ENCODE measurements at regions not wholly inside any gene's neighbourhood (a gene's known extent, or its start where the extent isn't known, plus 50 kb on each side); places are given as distances from the start of the nearest gene placed in this dataset.

DNA sequence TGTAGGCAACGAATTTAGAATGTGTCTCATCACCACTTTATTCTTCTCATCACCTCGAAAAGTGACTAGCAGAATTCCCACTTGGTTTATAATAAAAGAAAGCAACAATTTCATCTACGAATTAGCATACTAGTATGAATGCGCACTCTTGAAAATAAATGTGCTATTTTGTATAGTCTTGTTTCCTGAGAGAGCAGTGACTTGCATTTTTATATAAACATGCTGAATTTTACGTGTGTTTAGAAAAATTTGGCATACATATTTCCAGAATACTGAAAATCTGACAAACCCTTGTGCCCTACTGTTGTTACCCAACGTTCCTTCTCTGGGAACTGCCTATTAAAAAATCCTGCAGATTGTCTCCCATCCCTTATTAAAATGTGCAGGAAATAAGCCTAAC is 786.8 kb downstream of the TSN start:
- Histone ChIP-seq H3K4me2 (ENCODE audit: low read length) (no peak overlapping the region), H3K9ac (ENCODE audit: low read length) (no peak overlapping the region), H3K9me3 (ENCODE audit: insufficient read depth, low read depth, low read length) (no peaks in the 10 kb centered on the region), H3K27me3 (ENCODE audit: insufficient read depth, low read length) (no peaks in the 10 kb centered on the region), H3K4me3 (ENCODE audit: insufficient read depth, low read depth, low read length) (no peak overlapping the region), H3K79me2 (ENCODE audit: insufficient read depth, low read length) (no peaks in the 10 kb centered on the region), H3K36me3 (ENCODE audit: insufficient read depth, low read length) (no peaks in the 10 kb centered on the region), H3K4me1 (ENCODE audit: insufficient read depth, low read length) (no peaks in the 10 kb centered on the region), H2AFZ (ENCODE audit: low read depth, low read length) (no peak overlapping the region), H3K27ac (ENCODE audit: low read depth, low read length) (no peak overlapping the region), H4K20me1 (ENCODE audit: insufficient read depth, low read length) (no peaks in the 10 kb centered on the region)
- Mint-ChIP-seq H3K9me3 (ENCODE audit: unreplicated experiment) (no peaks in the 10 kb centered on the region), H3K27me3 (ENCODE audit: low read depth, unreplicated experiment) (no peaks in the 10 kb centered on the region), H3K27ac (ENCODE audit: unreplicated experiment) (no peak overlapping the region), H3K36me3 (ENCODE audit: low read depth, unreplicated experiment) (no peaks in the 10 kb centered on the region), H3K4me1 (ENCODE audit: low read depth, unreplicated experiment) (no peaks in the 10 kb centered on the region), H3K4me3 (ENCODE audit: unreplicated experiment) (no peak overlapping the region)
- TF ChIP-seq, protein P1, sequence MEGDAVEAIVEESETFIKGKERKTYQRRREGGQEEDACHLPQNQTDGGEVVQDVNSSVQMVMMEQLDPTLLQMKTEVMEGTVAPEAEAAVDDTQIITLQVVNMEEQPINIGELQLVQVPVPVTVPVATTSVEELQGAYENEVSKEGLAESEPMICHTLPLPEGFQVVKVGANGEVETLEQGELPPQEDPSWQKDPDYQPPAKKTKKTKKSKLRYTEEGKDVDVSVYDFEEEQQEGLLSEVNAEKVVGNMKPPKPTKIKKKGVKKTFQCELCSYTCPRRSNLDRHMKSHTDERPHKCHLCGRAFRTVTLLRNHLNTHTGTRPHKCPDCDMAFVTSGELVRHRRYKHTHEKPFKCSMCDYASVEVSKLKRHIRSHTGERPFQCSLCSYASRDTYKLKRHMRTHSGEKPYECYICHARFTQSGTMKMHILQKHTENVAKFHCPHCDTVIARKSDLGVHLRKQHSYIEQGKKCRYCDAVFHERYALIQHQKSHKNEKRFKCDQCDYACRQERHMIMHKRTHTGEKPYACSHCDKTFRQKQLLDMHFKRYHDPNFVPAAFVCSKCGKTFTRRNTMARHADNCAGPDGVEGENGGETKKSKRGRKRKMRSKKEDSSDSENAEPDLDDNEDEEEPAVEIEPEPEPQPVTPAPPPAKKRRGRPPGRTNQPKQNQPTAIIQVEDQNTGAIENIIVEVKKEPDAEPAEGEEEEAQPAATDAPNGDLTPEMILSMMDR (IDR thresholded peaks at IDR 0.05; ENCODE audit: insufficient read depth, low read depth, low read length): no peak
- no peak for TF ChIP-seq EZH2 (IDR thresholded peaks at IDR 0.05; ENCODE audit: insufficient read depth, low read length)
- FAIRE-seq: no peak
- DNase-seq (ENCODE audit: low read depth): no peak

DNA sequence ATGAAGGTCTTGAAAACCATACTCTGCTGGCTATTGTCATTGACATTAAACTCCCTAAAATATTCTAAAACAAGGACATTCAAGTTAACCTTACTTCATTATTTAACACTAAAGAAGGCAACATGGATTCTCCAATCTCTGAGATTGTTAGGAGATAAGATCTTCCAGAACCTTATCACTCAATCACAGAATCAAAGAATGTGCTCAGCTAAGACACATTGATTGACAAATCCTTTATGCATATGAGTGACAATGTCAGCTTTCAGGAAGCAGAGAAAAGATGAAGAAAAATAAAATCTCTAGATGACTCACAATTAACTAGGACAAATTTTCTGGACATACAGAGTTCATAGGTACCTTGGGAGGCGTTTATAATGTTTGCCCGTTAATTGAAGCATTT is 787.2 kb downstream of the TSN start:
- Histone ChIP-seq H2AFZ (ENCODE audit: low read depth, low read length) (no peak overlapping the region), H3K9ac (ENCODE audit: low read length) (no peak overlapping the region), H3K27ac (ENCODE audit: low read depth, low read length) (no peak overlapping the region), H3K79me2 (ENCODE audit: insufficient read depth, low read length) (no peaks in the 10 kb centered on the region), H3K9me3 (ENCODE audit: insufficient read depth, low read depth, low read length) (no peaks in the 10 kb centered on the region), H4K20me1 (ENCODE audit: insufficient read depth, low read length) (no peaks in the 10 kb centered on the region), H3K27me3 (ENCODE audit: insufficient read depth, low read length) (no peaks in the 10 kb centered on the region), H3K36me3 (ENCODE audit: insufficient read depth, low read length) (no peaks in the 10 kb centered on the region), H3K4me2 (ENCODE audit: low read length) (no peak overlapping the region), H3K4me3 (ENCODE audit: insufficient read depth, low read depth, low read length) (no peak overlapping the region), H3K4me1 (ENCODE audit: insufficient read depth, low read length) (no peaks in the 10 kb centered on the region)
- FAIRE-seq (no peak), DNase-seq (ENCODE audit: low read depth) (no peak)
- Mint-ChIP-seq H3K4me3 (ENCODE audit: unreplicated experiment) (no peak overlapping the region), H3K9me3 (ENCODE audit: unreplicated experiment) (no peaks in the 10 kb centered on the region), H3K27me3 (ENCODE audit: low read depth, unreplicated experiment) (no peaks in the 10 kb centered on the region), H3K27ac (ENCODE audit: unreplicated experiment) (no peak overlapping the region), H3K4me1 (ENCODE audit: low read depth, unreplicated experiment) (no peaks in the 10 kb centered on the region), H3K36me3 (ENCODE audit: low read depth, unreplicated experiment) (no peaks in the 10 kb centered on the region)
- TF ChIP-seq, protein P1 (IDR thresholded peaks at IDR 0.05; ENCODE audit: insufficient read depth, low read depth, low read length): no peak
- no peak for TF ChIP-seq EZH2 (IDR thresholded peaks at IDR 0.05; ENCODE audit: insufficient read depth, low read length)

DNA sequence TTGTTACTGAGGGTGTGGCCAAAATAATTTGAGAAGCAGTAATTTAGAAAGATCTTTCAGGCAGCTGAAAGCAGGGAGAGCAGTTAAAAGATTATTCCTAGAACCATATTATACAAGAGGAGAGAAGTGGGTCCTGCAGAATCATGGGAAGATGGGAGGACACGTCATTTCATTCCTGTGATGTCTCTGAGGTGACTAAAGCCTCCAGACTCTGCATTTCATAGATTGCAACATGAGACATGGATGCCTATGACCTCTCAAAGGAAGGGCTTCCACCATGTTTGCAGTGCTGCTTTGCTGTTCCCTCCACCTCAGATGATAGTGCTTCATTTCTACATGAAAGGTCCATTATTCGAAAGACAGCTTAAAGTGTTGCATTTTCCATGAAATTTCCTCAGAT is 788.4 kb downstream of the TSN start:
- no peaks in the 10 kb centered on the region for H3K27me3 Mint-ChIP-seq (ENCODE audit: low read depth, unreplicated experiment)
- no peaks in the 10 kb centered on the region for H3K4me1 Mint-ChIP-seq (ENCODE audit: low read depth, unreplicated experiment)
- no peaks in the 10 kb centered on the region for H3K27me3 ChIP-seq (ENCODE audit: insufficient read depth, low read length)
- H3K9me3 Mint-ChIP-seq (ENCODE audit: unreplicated experiment): no peaks in the 10 kb centered on the region
- H3K79me2 ChIP-seq (ENCODE audit: insufficient read depth, low read length): no peaks in the 10 kb centered on the region
- H2AFZ ChIP-seq (ENCODE audit: low read depth, low read length): no peak overlapping the region
- no peak overlapping the region for H3K4me2 ChIP-seq (ENCODE audit: low read length)
- peak; percentile 2 for DNase-seq (ENCODE audit: low read depth)
- no peaks in the 10 kb centered on the region for H3K9me3 ChIP-seq (ENCODE audit: insufficient read depth, low read depth, low read length)
- no peaks in the 10 kb centered on the region for H4K20me1 ChIP-seq (ENCODE audit: insufficient read depth, low read length)
- no peak overlapping the region for H3K9ac ChIP-seq (ENCODE audit: low read length)
- no peak overlapping the region for H3K27ac ChIP-seq (ENCODE audit: low read depth, low read length)
- no peak overlapping the region for H3K4me3 ChIP-seq (ENCODE audit: insufficient read depth, low read depth, low read length)
- H3K27ac Mint-ChIP-seq (ENCODE audit: unreplicated experiment): no peak overlapping the region
- H3K4me1 ChIP-seq (ENCODE audit: insufficient read depth, low read length): no peaks in the 10 kb centered on the region
- H3K36me3 Mint-ChIP-seq (ENCODE audit: low read depth, unreplicated experiment): no peaks in the 10 kb centered on the region
- peak; percentile 59 for FAIRE-seq
- TF ChIP-seq EZH2 (IDR thresholded peaks at IDR 0.05; ENCODE audit: insufficient read depth, low read length): no peak
- TF ChIP-seq, protein P1 (IDR thresholded peaks at IDR 0.05; ENCODE audit: insufficient read depth, low read depth, low read length): no peak
- no peak overlapping the region for H3K4me3 Mint-ChIP-seq (ENCODE audit: unreplicated experiment)
- H3K36me3 ChIP-seq (ENCODE audit: insufficient read depth, low read length): no peaks in the 10 kb centered on the region
